ENCODE measurements at regions not wholly inside any gene's neighbourhood (a gene's known extent, or its start where the extent isn't known, plus 50 kb on each side); places are given as distances from the start of the nearest gene placed in this dataset.
A peak's percentile ranks its signal among the peaks of the same experiment; 100 is the strongest.
"Not testable (repeated sequence)": the region's sequence is repeated elsewhere in the genome, so short reads cannot be mapped to it uniquely, and the experiment has no call there.

GRCh38 chr6:27129095-27129815, 118.2 kb upstream of the PRSS16 start:
- Histone ChIP-seq H3K4me3 (ENCODE audit: low read depth, low read length) (no peak overlapping the region), H3K27me3 (ENCODE audit: control insufficient read depth, insufficient read depth, low read length) (no peaks in the 10 kb centered on the region), H3K36me3 (ENCODE audit: control insufficient read depth, insufficient read depth, low read length) (no peaks in the 10 kb centered on the region)
- DNase-seq (ENCODE audit: low read depth), result no peak
- no peak for TF ChIP-seq CTCF (IDR thresholded peaks at IDR 0.05; ENCODE audit: insufficient read depth, low read length, poor library complexity, severe bottlenecking)

GRCh38 chr6:27129917-27130316, 117.6 kb upstream of the PRSS16 start:
- H3K36me3 ChIP-seq (ENCODE audit: control insufficient read depth, insufficient read depth, low read length), result no peaks in the 10 kb centered on the region
- no peak for DNase-seq (ENCODE audit: low read depth)
- H3K4me3 ChIP-seq (ENCODE audit: low read depth, low read length), result no peak overlapping the region
- H3K27me3 ChIP-seq (ENCODE audit: control insufficient read depth, insufficient read depth, low read length), result no peaks in the 10 kb centered on the region
- no peak for TF ChIP-seq CTCF (IDR thresholded peaks at IDR 0.05; ENCODE audit: insufficient read depth, low read length, poor library complexity, severe bottlenecking)

GRCh38 chr6:27130668-27131428, 116.7 kb upstream of the PRSS16 start:
- DNase-seq (ENCODE audit: low read depth), result no peak
- peak overlapping the region; percentile 60 for H3K4me3 ChIP-seq (ENCODE audit: low read depth, low read length)
- no peaks in the 10 kb centered on the region for H3K36me3 ChIP-seq (ENCODE audit: control insufficient read depth, insufficient read depth, low read length)
- no peak for TF ChIP-seq CTCF (IDR thresholded peaks at IDR 0.05; ENCODE audit: insufficient read depth, low read length, poor library complexity, severe bottlenecking)
- no peaks in the 10 kb centered on the region for H3K27me3 ChIP-seq (ENCODE audit: control insufficient read depth, insufficient read depth, low read length)

GRCh38 chr6:27132282-27132531, 115.3 kb upstream of the PRSS16 start:
- not testable (repeated sequence) for H3K36me3 ChIP-seq (ENCODE audit: control insufficient read depth, insufficient read depth, low read length); DNase-seq (ENCODE audit: low read depth); H3K27me3 ChIP-seq (ENCODE audit: control insufficient read depth, insufficient read depth, low read length)
- peak overlapping the region; percentile 60 for H3K4me3 ChIP-seq (ENCODE audit: low read depth, low read length)

GRCh38 chr6:27132532-27133280, 114.8 kb upstream of the PRSS16 start:
- Histone ChIP-seq H3K36me3 (ENCODE audit: control insufficient read depth, insufficient read depth, low read length) (no peaks in the 10 kb centered on the region), H3K27me3 (ENCODE audit: control insufficient read depth, insufficient read depth, low read length) (no peaks in the 10 kb centered on the region), H3K4me3 (ENCODE audit: low read depth, low read length) (peak overlapping the region; percentile 60)
- peak; percentile 100 for DNase-seq (ENCODE audit: low read depth)
- TF ChIP-seq CTCF (IDR thresholded peaks at IDR 0.05; ENCODE audit: insufficient read depth, low read length, poor library complexity, severe bottlenecking), result no peak
